ENCODE measurements at regions not wholly inside any gene's neighbourhood (a gene's known extent, or its start where the extent isn't known, plus 50 kb on each side); places are given as distances from the start of the nearest gene placed in this dataset.
"Not testable (repeated sequence)": the region's sequence is repeated elsewhere in the genome, so short reads cannot be mapped to it uniquely, and the experiment has no call there.

GRCh38 chr3:74131546-74132328 is 482.7 kb downstream of the CNTN3 start:
- DNase-seq (ENCODE audit: low spot score) = not testable (repeated sequence)

DNA sequence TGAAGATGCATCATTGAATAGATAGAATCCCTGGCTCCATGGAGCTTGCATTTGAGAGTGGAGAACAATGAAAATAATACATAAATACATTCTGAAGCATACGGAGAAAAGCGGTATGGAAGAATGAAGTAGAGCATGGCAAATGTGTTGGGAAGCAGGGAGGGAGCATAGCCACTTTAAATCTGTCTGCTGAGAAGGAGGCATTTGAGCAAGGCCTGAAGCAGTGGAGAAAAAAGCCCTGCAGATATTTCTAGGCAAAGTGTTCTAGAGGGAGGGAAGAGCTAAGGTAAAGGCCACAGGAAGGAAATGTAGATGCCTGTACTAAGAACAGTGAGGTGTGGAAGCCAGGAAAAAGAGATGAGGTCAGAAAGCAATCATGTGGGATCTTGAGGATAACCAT is 484.8 kb downstream of the CNTN3 start:
- no peak for DNase-seq (ENCODE audit: low spot score)

DNA sequence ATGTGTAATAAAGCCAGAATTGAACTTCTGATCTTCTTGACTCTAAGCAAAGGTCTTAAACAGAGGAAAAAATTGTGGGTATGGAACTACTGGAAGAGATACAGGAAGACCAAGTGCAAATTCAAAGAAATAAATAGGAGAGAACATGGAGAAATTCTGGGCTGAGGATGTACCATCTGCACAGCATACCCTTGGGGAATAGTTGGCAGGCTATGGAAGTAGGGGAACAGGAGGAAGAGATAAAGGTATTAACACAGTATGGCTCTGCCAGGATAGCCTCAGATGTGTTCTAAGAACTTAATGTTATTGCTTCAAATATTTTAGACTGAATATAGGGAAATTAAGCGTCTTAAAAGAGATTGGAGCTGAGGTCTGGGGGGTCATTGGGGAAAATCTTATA is 485.4 kb downstream of the CNTN3 start:
- DNase-seq (ENCODE audit: low spot score) = no peak

- no peak for DNase-seq (ENCODE audit: low spot score)
Measured at GRCh38 chr3:74127256-74127655, 487.2 kb downstream of the CNTN3 start.

GRCh38 chr3:74124782-74125181 is 489.7 kb downstream of the CNTN3 start:
- DNase-seq (ENCODE audit: low spot score) = no peak

- no peak for DNase-seq (ENCODE audit: low spot score)
Measured at GRCh38 chr3:74122281-74122680, 492.2 kb downstream of the CNTN3 start.

DNA sequence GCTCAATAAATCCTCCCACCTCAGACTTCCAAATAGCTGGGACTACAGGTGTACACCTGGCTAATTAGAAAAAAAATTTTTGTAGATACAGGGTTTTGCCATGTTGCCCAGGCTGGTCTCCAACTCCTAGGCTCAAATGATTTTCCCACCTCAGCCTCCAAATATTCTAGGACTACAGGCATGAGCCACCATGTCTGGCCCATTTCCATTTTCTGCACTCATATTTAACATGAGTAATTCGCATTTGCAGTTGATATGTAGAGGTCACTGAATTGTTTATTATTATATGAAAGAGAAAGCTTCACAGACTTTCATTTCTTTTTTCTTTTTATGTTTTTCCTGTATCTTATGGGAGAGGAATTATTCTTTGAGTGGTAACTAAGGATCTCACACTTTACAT is 492.7 kb downstream of the CNTN3 start:
- no peak for DNase-seq (ENCODE audit: low spot score)

DNA sequence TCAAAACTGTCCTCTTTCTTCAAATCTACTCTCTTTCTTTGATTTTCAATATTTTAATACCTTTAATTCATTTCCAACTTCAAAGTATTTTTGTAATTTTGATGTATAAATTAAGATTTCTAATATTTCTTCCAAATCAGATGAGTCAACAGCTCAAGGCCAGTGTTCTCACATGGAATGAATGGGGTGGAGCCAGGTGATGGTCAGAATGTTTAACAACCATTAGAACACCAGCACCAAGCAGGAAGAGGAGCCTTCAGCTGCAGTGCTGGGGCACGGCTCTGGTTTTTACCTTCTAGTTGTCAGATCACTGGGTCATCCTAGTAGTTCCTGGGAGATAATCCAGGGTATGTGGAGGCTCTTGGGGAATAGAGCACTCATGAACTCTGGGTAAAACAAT is 494.5 kb upstream of the PDZRN3 start:
- DNase-seq (ENCODE audit: low spot score) = no peak

- DNase-seq (ENCODE audit: low spot score) = no peak
Measured at GRCh38 chr3:74115906-74116305, 491.2 kb upstream of the PDZRN3 start.

DNA sequence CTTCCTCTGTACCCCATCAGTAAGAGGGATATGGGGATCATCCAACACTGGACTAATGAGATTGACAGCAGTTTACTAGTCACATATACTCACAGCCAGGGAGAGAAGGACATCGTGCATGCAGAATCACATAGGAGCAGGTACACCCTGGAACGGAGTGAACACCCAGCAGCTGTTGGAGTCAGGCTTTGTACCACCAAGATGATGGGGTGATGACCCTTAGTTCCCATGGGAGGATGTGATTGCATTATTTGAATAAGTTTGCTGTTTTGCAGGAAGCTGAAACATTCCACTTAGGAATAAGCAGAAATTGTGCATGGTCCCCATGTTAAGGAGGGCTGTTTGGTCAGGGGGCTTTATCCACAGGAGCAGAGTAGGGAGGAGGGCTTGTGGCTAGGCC is 482.7 kb upstream of the PDZRN3 start:
- DNase-seq (ENCODE audit: low spot score) = no peak

GRCh38 chr3:74106925-74107324 is 482.2 kb upstream of the PDZRN3 start:
- no peak for DNase-seq (ENCODE audit: low spot score)

- DNase-seq (ENCODE audit: low spot score) = no peak
Measured at GRCh38 chr3:74091204-74091603, 466.5 kb upstream of the PDZRN3 start.

DNA sequence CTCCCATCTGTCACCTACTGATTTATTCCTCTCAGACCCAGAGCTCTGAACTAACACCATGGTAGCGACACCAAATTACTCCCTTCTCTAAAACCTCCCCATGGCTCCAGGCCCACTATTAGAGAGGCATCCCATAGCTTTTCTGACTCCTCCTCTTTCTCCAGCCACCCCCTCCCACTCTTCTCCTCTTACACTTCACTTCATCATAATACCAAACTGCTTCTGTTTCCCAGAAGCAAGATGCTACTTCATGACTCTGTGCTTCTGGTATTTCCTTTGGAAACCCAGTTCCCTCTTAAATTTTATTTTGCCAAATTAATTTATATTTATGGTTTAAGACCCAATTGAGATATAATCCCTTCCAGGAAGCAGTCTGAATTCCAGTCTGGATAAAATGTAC is 465.1 kb upstream of the PDZRN3 start:
- DNase-seq (ENCODE audit: low spot score) = peak; percentile 7

GRCh38 chr3:74080056-74080461 is 455.3 kb upstream of the PDZRN3 start:
- no peak for DNase-seq (ENCODE audit: low spot score)

- no peak for DNase-seq (ENCODE audit: low spot score)
Measured at GRCh38 chr3:74075241-74075640, 450.5 kb upstream of the PDZRN3 start.

- no peak for DNase-seq (ENCODE audit: low spot score)
Measured at GRCh38 chr3:74074700-74075099, 450.0 kb upstream of the PDZRN3 start.

GRCh38 chr3:74067296-74067695 is 442.6 kb upstream of the PDZRN3 start:
- peak; percentile 34 for DNase-seq (ENCODE audit: low spot score)

GRCh38 chr3:74066456-74066855 is 441.7 kb upstream of the PDZRN3 start:
- DNase-seq (ENCODE audit: low spot score) = no peak

GRCh38 chr3:74059923-74060600 is 435.3 kb upstream of the PDZRN3 start:
- no peak for DNase-seq (ENCODE audit: low spot score)

GRCh38 chr3:74059301-74059922 is 434.7 kb upstream of the PDZRN3 start:
- no peak for DNase-seq (ENCODE audit: low spot score)

DNA sequence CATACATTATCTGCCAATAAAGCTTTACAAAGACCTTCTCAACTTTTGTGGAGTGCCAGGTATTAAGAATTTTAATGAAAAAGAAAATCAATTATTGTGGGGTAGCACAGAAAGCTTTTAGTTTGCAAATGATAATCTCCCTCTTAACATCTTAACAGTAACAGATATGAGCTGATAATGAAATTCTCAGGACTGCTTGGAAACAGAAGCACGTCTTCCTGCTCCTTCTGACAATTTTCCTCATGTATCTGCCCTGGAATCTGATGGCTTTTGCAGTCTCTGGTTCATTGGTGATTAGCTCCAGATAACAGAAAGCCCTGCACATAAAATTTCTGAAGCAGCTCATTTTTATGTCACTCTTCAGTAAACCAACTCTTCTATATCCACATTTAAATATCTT is 432.4 kb upstream of the PDZRN3 start:
- no peak for DNase-seq (ENCODE audit: low spot score)

DNA sequence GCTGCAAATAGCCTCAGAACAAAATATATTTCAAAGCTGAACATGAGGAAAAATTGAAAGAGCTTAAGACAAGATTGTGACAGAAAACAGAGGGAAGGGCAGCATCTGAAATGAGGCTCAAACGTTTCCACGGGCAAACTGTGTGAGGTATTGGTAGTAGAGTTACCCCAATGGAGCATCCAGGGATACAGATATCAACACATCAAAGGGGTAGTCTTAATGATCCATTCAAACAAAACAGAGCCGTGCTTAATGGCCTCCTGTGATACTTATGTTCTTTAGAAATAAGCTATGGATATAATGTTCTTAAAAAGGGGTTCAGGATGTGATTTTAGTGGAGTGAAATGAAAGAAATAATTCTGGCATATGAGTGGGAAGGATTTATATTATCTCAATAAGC is 430.3 kb upstream of the PDZRN3 start:
- DNase-seq (ENCODE audit: low spot score) = no peak

- no peak for DNase-seq (ENCODE audit: low spot score)
Measured at GRCh38 chr3:74054566-74054965, 429.8 kb upstream of the PDZRN3 start.

All from AG20443 (cell line).